Adipocyte (in vitro differentiated cells): ENCODE measurements at regions not wholly inside any gene's neighbourhood (a gene's known extent, or its start where the extent isn't known, plus 50 kb on each side); places are given as distances from the start of the nearest gene placed in this dataset.

ENCODE experiments used
- DNase-seq: peaks from one replicate; pipeline ENCODE4 v3.0.0-alpha.2; 2015; ENCODE audit warnings: low read depth
- H3K27me3 ChIP-seq: replicated peaks from 2 replicates; pipeline ENCODE4 v1.7.0; 2013; ENCODE audit warnings: mild to moderate bottlenecking, low read length, moderate library complexity; ENCODE audit not compliant: control insufficient read depth, insufficient read depth
- H3K36me3 ChIP-seq: 2 replicates; pipeline ENCODE4 v1.7.0; 2013; ENCODE audit warnings: low read length, mild to moderate bottlenecking, moderate library complexity; ENCODE audit not compliant: control insufficient read depth, insufficient read depth, severe bottlenecking
- H3K4me1 ChIP-seq: 2 replicates; pipeline ENCODE4 v1.7.0; 2013; ENCODE audit warnings: mild to moderate bottlenecking, low read length, moderate library complexity; ENCODE audit not compliant: control insufficient read depth, insufficient read depth
- H3K4me3 ChIP-seq: 2 replicates; pipeline ENCODE4 v1.7.0; 2013; ENCODE audit warnings: mild to moderate bottlenecking, low read length, moderate library complexity
- H3K9ac ChIP-seq: 2 replicates; pipeline ENCODE4 v1.7.0; 2013; ENCODE audit warnings: mild to moderate bottlenecking, low read length, moderate library complexity
- H3K9me3 ChIP-seq: 2 replicates; pipeline ENCODE4 v1.7.0; 2013; ENCODE audit warnings: mild to moderate bottlenecking, low read length, moderate library complexity; ENCODE audit not compliant: control insufficient read depth

- no peak overlapping the region for H3K9ac ChIP-seq
- no peak overlapping the region for H3K4me3 ChIP-seq
- H3K27me3 ChIP-seq: peaks cover 3% of the 10 kb centered on the region
- peaks cover 46% of the 10 kb centered on the region for H3K9me3 ChIP-seq
- no peak for DNase-seq
- no peaks in the 10 kb centered on the region for H3K36me3 ChIP-seq
- H3K4me1 ChIP-seq: peaks cover 19% of the 10 kb centered on the region
Observed at GRCh38 chr20:48006036-48006833, 221.0 kb upstream of the SULF2 start.

GRCh38 chr20:48003021-48003420, 217.7 kb upstream of the SULF2 start:
- Histone ChIP-seq H3K36me3 (no peaks in the 10 kb centered on the region), H3K4me1 (peaks cover 5% of the 10 kb centered on the region), H3K9ac (no peak overlapping the region), H3K4me3 (no peak overlapping the region), H3K9me3 (peaks cover 29% of the 10 kb centered on the region), H3K27me3 (peaks cover 3% of the 10 kb centered on the region)
- DNase-seq: no peak

GRCh38 chr20:48002517-48002970, 217.3 kb upstream of the SULF2 start:
- Histone ChIP-seq H3K9ac (no peak overlapping the region), H3K36me3 (no peaks in the 10 kb centered on the region), H3K4me1 (peaks cover 5% of the 10 kb centered on the region), H3K4me3 (no peak overlapping the region), H3K27me3 (peaks cover 3% of the 10 kb centered on the region), H3K9me3 (peaks cover 29% of the 10 kb centered on the region)
- no peak for DNase-seq

- Histone ChIP-seq H3K4me1 (no peaks in the 10 kb centered on the region), H3K9ac (no peak overlapping the region), H3K27me3 (peaks cover 3% of the 10 kb centered on the region), H3K9me3 (peaks cover 32% of the 10 kb centered on the region), H3K36me3 (no peaks in the 10 kb centered on the region), H3K4me3 (no peak overlapping the region)
- DNase-seq: no peak
Observed at GRCh38 chr20:47999166-47999565, 213.9 kb upstream of the SULF2 start.

GRCh38 chr20:47998736-47999135, 213.5 kb upstream of the SULF2 start:
- Histone ChIP-seq H3K4me1 (no peaks in the 10 kb centered on the region), H3K4me3 (no peak overlapping the region), H3K9me3 (peaks cover 31% of the 10 kb centered on the region), H3K9ac (no peak overlapping the region), H3K36me3 (no peaks in the 10 kb centered on the region), H3K27me3 (peaks cover 3% of the 10 kb centered on the region)
- no peak for DNase-seq

- Histone ChIP-seq H3K4me1 (no peaks in the 10 kb centered on the region), H3K36me3 (no peaks in the 10 kb centered on the region), H3K9me3 (peaks cover 27% of the 10 kb centered on the region), H3K4me3 (no peak overlapping the region), H3K27me3 (peaks cover 17% of the 10 kb centered on the region), H3K9ac (no peak overlapping the region)
- no peak for DNase-seq
Observed at GRCh38 chr20:47995661-47996060, 210.4 kb upstream of the SULF2 start.

GRCh38 chr20:47993817-47994216, 208.5 kb upstream of the SULF2 start:
- Histone ChIP-seq H3K4me3 (no peak overlapping the region), H3K9me3 (peaks cover 27% of the 10 kb centered on the region), H3K27me3 (peaks cover 27% of the 10 kb centered on the region), H3K4me1 (no peaks in the 10 kb centered on the region), H3K36me3 (no peaks in the 10 kb centered on the region), H3K9ac (no peak overlapping the region)
- no peak for DNase-seq

GRCh38 chr20:47993035-47993755, 207.9 kb upstream of the SULF2 start:
- peaks cover 27% of the 10 kb centered on the region for H3K27me3 ChIP-seq
- H3K4me3 ChIP-seq: no peak overlapping the region
- DNase-seq: no peak
- no peaks in the 10 kb centered on the region for H3K36me3 ChIP-seq
- no peak overlapping the region for H3K9ac ChIP-seq
- peaks cover 27% of the 10 kb centered on the region for H3K9me3 ChIP-seq
- H3K4me1 ChIP-seq: no peaks in the 10 kb centered on the region

GRCh38 chr20:47991875-47992488, 206.7 kb upstream of the SULF2 start:
- Histone ChIP-seq H3K9ac (no peak overlapping the region), H3K9me3 (peaks cover 27% of the 10 kb centered on the region), H3K36me3 (no peaks in the 10 kb centered on the region), H3K27me3 (peaks cover 27% of the 10 kb centered on the region), H3K4me1 (no peaks in the 10 kb centered on the region), H3K4me3 (no peak overlapping the region)
- DNase-seq: no peak

GRCh38 chr20:47990507-47991150, 205.3 kb upstream of the SULF2 start:
- Histone ChIP-seq H3K9me3 (peaks cover 27% of the 10 kb centered on the region), H3K36me3 (no peaks in the 10 kb centered on the region), H3K27me3 (peaks cover 27% of the 10 kb centered on the region), H3K4me3 (no peak overlapping the region), H3K4me1 (no peaks in the 10 kb centered on the region), H3K9ac (no peak overlapping the region)
- no peak for DNase-seq

- DNase-seq: peak; percentile 16
- H3K4me3 ChIP-seq: no peak overlapping the region
- H3K9ac ChIP-seq: no peak overlapping the region
- H3K4me1 ChIP-seq: no peaks in the 10 kb centered on the region
- peaks cover 27% of the 10 kb centered on the region for H3K27me3 ChIP-seq
- H3K9me3 ChIP-seq: peaks cover 24% of the 10 kb centered on the region
- H3K36me3 ChIP-seq: no peaks in the 10 kb centered on the region
Observed at GRCh38 chr20:47989957-47990356, 204.7 kb upstream of the SULF2 start.
